HUES6 (cell line): ENCODE measurements at regions not wholly inside any gene's neighbourhood (a gene's known extent, or its start where the extent isn't known, plus 50 kb on each side); places are given as distances from the start of the nearest gene placed in this dataset.

Experiments used
- H3K27ac ChIP-seq: 2 replicates; pipeline ENCODE4 v1.7.0; 2013; ENCODE audit warnings: low read depth, mild to moderate bottlenecking, low read length, inconsistent platforms
- H3K27me3 ChIP-seq: 2 replicates; pipeline ENCODE4 v1.6.1; 2013; ENCODE audit warnings: low read length; ENCODE audit not compliant: control insufficient read depth, insufficient read depth
- H3K36me3 ChIP-seq: 2 replicates; pipeline ENCODE4 v1.6.1; 2013; ENCODE audit warnings: low read length; ENCODE audit not compliant: control insufficient read depth, insufficient read depth
- H3K4me1 ChIP-seq: 2 replicates; pipeline ENCODE4 v1.6.1; 2013; ENCODE audit warnings: low read length; ENCODE audit not compliant: control insufficient read depth, insufficient read depth
- H3K4me3 ChIP-seq: 2 replicates; pipeline ENCODE4 v1.5.1; 2013; ENCODE audit warnings: low read depth, low read length
- H3K9ac ChIP-seq: one replicate; pipeline ENCODE4 v1.6.1; 2013; ENCODE audit warnings: mild to moderate bottlenecking, low read length
- H3K9me3 ChIP-seq: 2 replicates; pipeline ENCODE4 v1.6.1; 2013; ENCODE audit warnings: low read depth, low read length; ENCODE audit not compliant: control insufficient read depth, insufficient read depth

GRCh38 chr6:19749722-19750121, 87.4 kb upstream of the ID4 start:
- peaks cover 3% of the 10 kb centered on the region; the same call in 1 of the 2 replicates for H3K4me1 ChIP-seq
- no peaks in the 10 kb centered on the region for H3K27me3 ChIP-seq
- no peaks in the 10 kb centered on the region for H3K9me3 ChIP-seq
- no peak overlapping the region for H3K4me3 ChIP-seq
- no peaks in the 10 kb centered on the region for H3K36me3 ChIP-seq
- H3K27ac ChIP-seq: no peak overlapping the region
- no peak overlapping the region for H3K9ac ChIP-seq

DNA sequence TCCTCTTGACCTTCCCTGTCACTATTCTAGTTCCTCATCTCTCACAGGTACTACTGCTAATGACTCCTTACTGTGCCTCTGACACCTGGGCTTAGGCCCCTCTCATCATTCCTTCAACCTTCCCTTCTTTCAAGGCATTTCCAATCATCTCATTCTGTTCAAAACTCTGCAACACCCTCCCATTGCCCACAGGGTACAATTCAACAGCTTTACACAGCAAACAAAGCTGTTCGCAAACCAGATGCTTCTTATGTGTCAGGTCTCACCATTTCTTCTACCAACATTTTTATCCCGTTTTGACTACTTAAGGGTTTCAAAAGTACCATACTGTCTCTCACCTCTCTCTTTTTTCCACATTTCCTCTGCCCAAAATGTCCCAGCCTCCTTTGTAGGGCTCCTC, 84.4 kb upstream of the ID4 start:
- no peaks in the 10 kb centered on the region for H3K36me3 ChIP-seq
- no peak overlapping the region for H3K4me3 ChIP-seq
- H3K9ac ChIP-seq: no peak overlapping the region
- peaks cover 3% of the 10 kb centered on the region; the same call in 1 of the 2 replicates for H3K4me1 ChIP-seq
- H3K27ac ChIP-seq: no peak overlapping the region
- H3K9me3 ChIP-seq: no peaks in the 10 kb centered on the region
- H3K27me3 ChIP-seq: no peaks in the 10 kb centered on the region

DNA sequence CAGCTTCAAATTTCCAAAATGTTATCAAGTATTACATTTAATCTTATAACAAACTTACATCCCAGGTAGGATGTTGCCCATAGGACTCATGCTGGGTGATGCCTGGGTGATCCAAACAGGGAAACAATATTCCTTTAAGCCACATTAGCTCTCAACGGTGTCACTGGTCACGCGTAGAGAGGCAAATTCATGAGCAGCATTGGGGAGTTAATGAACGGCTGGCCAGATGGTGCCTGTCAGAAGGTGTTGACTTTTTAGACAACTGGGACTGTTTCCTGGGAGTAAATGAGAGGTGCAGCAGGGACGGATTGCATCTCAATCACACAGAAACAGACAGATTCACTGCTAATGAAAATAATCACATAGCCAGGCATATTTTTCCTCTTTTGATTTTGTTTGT, 83.3 kb upstream of the ID4 start:
- Histone ChIP-seq H3K4me1 (peaks cover 3% of the 10 kb centered on the region; the same call in 1 of the 2 replicates), H3K27me3 (no peaks in the 10 kb centered on the region), H3K9me3 (no peaks in the 10 kb centered on the region), H3K4me3 (no peak overlapping the region), H3K27ac (no peak overlapping the region), H3K9ac (no peak overlapping the region), H3K36me3 (no peaks in the 10 kb centered on the region)

DNA sequence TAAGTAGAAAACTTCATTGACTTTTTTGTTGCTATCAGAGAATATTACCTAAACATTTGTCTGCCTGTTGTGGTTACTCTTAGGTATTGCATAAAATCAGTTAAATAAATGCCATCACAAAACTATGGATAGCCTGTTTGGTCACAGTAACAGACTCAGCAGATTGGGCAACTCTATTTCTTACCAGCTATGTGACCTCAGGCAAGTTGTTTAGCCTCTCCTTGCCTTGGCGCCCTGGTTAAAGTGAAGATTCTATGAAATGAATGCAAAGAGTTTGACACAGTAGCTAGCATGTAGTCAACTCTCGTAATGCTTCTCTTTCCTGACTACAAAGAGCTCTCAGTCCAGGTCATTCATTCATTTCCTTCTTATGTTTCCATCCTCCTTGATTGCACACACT, 82.5 kb upstream of the ID4 start:
- no peak overlapping the region for H3K9ac ChIP-seq
- peaks cover 3% of the 10 kb centered on the region; the same call in 1 of the 2 replicates for H3K4me1 ChIP-seq
- no peaks in the 10 kb centered on the region for H3K9me3 ChIP-seq
- H3K27ac ChIP-seq: no peak overlapping the region
- no peaks in the 10 kb centered on the region for H3K27me3 ChIP-seq
- no peak overlapping the region for H3K4me3 ChIP-seq
- H3K36me3 ChIP-seq: no peaks in the 10 kb centered on the region

DNA sequence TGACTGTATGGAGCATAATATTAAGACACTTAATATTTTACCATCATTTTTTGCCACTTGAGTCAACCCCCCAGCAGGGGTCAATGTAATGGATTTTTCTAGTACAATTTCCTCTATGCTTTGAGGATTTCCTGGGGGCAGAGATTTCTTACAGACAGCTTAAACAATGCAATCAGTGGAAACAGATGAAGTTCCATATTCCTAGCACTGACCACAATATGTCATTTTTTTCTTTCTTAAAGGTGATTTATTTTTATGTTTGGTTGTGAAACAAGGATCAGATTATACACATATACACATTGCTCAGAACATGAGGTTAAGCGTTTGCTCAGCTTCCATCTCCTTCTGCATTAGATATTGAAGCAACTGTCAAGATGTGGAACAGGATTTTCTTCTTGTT, 82.0 kb upstream of the ID4 start:
- H3K27ac ChIP-seq: no peak overlapping the region
- no peaks in the 10 kb centered on the region for H3K27me3 ChIP-seq
- peaks cover 3% of the 10 kb centered on the region; the same call in 1 of the 2 replicates for H3K4me1 ChIP-seq
- no peaks in the 10 kb centered on the region for H3K9me3 ChIP-seq
- H3K9ac ChIP-seq: no peak overlapping the region
- H3K36me3 ChIP-seq: no peaks in the 10 kb centered on the region
- H3K4me3 ChIP-seq: no peak overlapping the region

GRCh38 chr6:19757036-19757435, 80.1 kb upstream of the ID4 start:
- Histone ChIP-seq H3K4me3 (no peak overlapping the region), H3K4me1 (peaks cover 5% of the 10 kb centered on the region; the same call in 1 of the 2 replicates), H3K9ac (no peak overlapping the region), H3K36me3 (no peaks in the 10 kb centered on the region), H3K9me3 (no peaks in the 10 kb centered on the region), H3K27ac (no peak overlapping the region), H3K27me3 (no peaks in the 10 kb centered on the region)

- Histone ChIP-seq H3K4me3 (no peak overlapping the region), H3K27me3 (no peaks in the 10 kb centered on the region), H3K9me3 (no peaks in the 10 kb centered on the region), H3K36me3 (no peaks in the 10 kb centered on the region), H3K27ac (no peak overlapping the region), H3K4me1 (peaks cover 2% of the 10 kb centered on the region; the same call in 1 of the 2 replicates), H3K9ac (no peak overlapping the region)
Observed at GRCh38 chr6:19759117-19759880, 77.9 kb upstream of the ID4 start.

DNA sequence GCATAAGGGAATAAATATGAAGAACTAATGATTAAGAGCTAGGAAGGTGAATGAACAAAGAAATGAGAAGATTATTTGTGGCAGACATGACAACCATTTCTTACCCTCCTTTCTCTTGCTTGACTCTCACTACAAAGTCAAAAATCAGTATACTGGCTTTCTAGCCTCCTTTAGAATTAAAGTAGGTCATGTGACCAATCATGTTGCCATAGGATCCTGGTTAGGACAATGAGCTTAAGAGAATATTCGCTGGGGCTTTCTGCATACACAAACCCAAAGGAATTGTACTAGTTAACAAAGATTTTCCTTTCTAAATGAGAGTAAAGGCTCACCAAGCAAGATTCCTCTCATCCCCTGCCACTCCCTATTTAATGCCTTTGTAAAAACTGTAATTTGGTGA, 76.0 kb upstream of the ID4 start:
- H3K9ac ChIP-seq: no peak overlapping the region
- no peak overlapping the region for H3K4me3 ChIP-seq
- H3K4me1 ChIP-seq: peaks cover 2% of the 10 kb centered on the region; the same call in 1 of the 2 replicates
- H3K27ac ChIP-seq: no peak overlapping the region
- no peaks in the 10 kb centered on the region for H3K27me3 ChIP-seq
- H3K36me3 ChIP-seq: no peaks in the 10 kb centered on the region
- H3K9me3 ChIP-seq: peaks cover 4% of the 10 kb centered on the region

GRCh38 chr6:19771753-19772336, 65.3 kb upstream of the ID4 start:
- Histone ChIP-seq H3K27me3 (no peaks in the 10 kb centered on the region), H3K9ac (no peak overlapping the region), H3K4me3 (no peak overlapping the region), H3K36me3 (no peaks in the 10 kb centered on the region), H3K4me1 (no peaks in the 10 kb centered on the region), H3K27ac (no peak overlapping the region), H3K9me3 (no peaks in the 10 kb centered on the region)

DNA sequence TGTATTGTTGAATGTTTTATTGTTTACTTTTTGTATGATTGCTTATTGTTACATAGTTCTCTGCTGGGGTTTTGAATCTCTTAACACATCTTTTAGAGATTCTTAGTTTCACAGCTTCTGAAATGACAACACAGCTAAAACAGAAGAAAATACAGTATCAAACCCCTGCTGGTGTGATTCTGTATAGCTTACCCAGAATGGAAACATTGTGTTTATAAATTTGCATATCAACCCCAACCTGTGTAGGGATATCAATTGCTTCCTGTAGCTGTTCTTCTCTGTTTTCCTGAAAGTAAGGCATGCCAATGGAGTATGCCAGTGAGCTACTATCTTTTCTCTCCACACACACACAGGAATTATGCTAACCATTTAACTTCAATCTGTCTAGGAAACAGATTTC, 64.3 kb upstream of the ID4 start:
- H3K27ac ChIP-seq: no peak overlapping the region
- H3K9me3 ChIP-seq: no peaks in the 10 kb centered on the region
- no peak overlapping the region for H3K4me3 ChIP-seq
- H3K9ac ChIP-seq: no peak overlapping the region
- no peaks in the 10 kb centered on the region for H3K36me3 ChIP-seq
- H3K4me1 ChIP-seq: no peaks in the 10 kb centered on the region
- no peaks in the 10 kb centered on the region for H3K27me3 ChIP-seq

DNA sequence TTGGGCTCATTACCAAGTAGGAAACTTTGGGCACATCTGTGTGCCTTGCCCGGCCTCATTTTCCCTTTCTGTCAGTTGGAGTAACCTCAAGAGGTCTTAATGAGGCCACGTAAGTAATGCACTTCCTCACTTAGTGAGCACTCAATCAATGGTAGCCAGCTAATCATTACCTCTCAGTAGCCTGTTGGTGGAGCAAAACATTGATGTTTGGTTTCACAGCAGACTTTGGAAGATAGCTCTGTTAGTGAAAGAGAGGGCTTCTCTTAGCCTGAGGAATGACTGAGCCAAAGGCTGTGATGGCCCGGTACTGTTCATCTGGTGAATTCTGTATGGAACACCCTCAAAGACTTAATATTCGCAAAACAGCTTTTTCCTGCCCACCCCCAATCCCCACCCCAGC, 55.9 kb upstream of the ID4 start:
- Histone ChIP-seq H3K9me3 (no peaks in the 10 kb centered on the region), H3K27ac (no peak overlapping the region), H3K9ac (no peak overlapping the region), H3K4me1 (no peaks in the 10 kb centered on the region), H3K4me3 (no peak overlapping the region), H3K27me3 (no peaks in the 10 kb centered on the region), H3K36me3 (no peaks in the 10 kb centered on the region)
